HG03439 (cell line): ENCODE measurements at regions not wholly inside any gene's neighbourhood (a gene's known extent, or its start where the extent isn't known, plus 50 kb on each side); places are given as distances from the start of the nearest gene placed in this dataset.

Source experiments
- ATAC-seq: cut with Tn5 transposase; IDR thresholded peaks from one replicate; pipeline ENCODE4 v1.9.1; 2021; ENCODE audit warnings: mild to moderate bottlenecking, moderate library complexity; ENCODE audit not compliant: unreplicated experiment

DNA sequence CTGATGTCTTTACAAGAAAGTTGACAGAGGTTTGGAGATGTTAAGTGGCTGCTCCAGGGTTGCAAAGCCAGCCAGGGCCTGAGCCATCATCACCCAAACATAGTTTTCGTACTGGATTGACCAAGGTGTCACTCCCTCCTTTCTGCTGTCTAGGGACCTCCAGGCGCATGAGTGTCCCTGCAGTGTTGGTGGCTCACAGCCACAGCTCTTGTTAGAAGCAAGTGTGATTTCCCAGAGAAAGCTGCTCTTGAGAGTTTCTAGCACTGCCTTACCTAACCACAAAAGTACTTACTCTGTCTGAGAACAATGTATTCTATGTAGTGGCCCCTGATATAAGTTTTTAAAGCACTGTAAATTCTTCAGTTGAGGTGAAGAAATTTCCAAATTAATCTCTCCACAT, 144.1 kb downstream of the SOX2 start:
- no peak for ATAC-seq

DNA sequence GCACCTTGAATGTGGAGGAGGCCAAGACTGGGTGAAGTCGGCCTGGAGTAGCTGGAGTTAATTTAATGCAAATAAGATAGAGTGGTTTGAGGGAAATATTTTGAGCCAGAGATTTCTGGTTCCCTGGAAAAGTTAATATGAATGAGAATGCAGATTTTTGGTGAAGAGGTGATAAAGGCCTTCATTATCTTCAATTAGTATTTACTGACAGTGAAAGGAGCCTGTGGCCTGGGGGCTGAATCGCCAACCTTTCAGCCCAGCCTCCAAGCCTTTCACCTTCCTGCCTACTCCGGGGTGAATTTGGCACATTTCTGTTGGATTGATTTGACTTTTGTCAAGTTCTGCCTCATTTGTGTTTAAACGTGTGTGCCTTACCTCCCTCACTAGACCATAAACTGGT, 147.8 kb downstream of the SOX2 start:
- no peak for ATAC-seq

DNA sequence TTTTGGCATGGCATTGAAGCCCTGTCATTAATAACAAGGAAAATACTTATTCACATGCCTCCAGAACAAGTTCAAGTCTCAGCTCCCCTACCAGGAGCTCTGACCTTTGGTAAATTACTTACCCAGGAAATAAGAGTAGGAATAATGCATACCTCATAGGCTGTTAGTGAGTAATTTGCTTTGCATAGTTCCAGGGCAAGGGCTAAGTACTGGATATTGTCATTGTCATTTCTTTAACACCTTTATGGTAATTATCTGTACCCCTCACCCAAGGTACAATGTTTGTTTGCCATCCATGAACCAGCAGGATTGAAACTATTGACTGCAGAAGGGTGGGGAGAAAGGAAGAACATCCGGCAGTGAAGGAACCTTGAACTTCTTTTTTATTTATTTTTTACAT, 148.5 kb downstream of the SOX2 start:
- no peak for ATAC-seq

DNA sequence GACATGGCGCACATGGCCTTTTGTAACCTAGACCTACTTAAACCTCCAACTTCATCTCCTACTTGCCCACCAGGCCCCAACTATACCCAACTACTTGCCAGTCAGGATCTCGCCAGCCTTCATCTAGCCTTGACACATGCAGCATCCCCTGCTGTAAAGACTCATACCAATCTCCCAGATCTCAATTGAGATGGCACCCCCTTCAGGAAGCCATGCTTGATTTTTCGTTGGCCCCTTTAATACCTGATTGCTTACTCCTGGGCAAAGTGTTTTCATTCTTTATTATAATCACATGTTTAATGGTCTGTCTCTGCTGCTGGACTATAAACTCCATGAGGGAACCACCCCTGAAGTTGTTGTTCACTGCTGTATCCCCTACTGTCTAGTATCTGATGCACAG, 150.8 kb downstream of the SOX2 start:
- ATAC-seq: no peak

DNA sequence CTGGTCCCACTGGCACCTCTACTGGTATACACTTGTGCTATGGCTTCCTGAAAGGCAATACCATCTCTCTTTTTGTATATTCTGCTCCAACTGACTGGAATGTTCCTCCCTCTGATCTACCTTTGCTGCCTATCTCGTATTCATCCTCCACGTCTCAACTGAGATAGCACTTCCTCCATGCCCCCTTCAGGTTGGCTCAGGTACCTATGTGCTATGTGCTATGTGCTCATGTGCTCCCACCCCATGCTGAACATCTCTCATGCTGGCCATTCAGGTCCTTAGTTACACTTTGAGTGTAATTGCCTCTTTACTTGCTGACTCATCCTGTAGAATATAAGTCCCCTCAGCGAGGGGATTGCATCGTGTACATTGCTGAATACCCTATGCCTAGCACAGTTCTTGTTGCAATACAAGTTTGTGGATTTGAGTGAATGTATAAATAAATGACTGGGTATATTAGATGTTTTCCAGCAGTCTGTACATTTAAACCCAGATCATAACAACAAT, 156.9 kb downstream of the SOX2 start:
- no peak for ATAC-seq

DNA sequence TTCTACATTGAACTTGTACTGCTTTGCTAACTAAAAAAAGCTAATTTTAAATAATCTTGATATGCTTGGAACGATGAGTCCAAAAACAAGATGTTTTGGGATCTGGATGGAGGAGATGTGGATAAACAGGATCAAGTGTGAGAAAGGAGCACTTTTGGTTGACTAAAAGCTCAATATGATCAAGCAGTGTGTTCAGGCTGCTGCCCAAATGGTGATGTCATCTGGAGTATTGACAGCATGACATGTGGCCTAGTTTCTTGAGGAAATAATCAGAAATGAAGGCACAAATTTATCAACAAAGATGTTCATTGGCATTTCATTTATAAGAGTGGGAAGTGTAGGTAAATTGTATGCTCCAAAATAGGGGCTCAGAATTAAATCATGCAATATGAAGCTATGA, 161.2 kb downstream of the SOX2 start:
- no peak for ATAC-seq

DNA sequence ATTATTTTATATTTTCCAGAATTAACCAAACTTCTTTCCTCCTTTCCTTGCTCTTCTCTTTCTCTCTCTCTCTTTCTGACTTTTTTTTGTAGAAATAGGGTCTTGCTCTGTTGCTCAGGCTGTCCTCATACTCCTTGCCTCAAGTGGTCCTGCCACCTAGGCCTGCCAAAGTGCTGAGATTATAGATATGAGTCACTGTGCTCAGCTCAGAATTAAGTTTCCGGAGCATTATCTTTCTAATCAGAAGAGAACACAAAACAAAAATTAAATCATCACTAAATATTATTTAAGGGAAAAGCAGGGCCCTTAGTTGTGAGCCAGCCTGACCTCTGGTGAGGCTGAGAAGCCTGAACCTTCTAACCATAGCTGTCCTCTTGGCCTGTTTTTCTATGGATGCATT, 168.2 kb downstream of the SOX2 start:
- ATAC-seq: no peak

DNA sequence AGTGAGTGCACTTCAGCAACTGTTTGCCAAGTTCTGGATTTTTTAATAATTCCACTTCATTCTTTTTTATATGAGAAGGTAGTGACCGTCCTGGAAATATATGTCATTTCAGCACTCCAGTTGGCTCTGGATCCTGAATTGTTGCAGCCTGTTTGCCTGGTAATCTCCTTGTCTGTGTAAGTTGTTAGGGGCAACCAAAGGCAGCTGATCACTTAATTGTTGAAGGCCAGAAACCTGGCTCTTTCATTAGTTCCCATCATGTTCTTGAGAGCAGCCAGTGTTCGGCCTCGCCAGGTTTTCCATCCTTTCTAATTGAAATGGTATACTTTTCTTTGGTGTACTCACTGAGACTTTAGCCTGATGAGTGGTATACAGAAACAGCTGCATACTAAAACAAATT, 168.6 kb downstream of the SOX2 start:
- no peak for ATAC-seq

DNA sequence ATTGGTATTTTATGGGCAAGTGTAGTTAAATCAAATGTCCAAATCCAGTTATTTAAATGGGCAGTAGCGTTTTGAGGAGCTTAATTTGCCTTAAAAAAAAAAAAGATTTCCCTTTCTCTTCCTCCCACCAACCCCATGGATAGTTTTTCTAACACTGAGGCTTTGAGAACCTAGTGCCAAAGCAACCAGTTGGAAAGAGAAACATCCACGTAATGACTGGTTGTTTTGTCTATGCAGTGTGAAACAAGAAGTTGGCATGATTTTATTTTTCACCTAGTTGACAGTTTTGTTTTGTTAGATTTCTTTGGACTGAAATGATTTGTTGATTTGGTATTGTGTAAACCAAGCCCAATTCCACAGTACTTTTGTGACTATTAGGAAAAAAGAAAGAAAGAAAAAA, 170.0 kb downstream of the SOX2 start:
- ATAC-seq: no peak

DNA sequence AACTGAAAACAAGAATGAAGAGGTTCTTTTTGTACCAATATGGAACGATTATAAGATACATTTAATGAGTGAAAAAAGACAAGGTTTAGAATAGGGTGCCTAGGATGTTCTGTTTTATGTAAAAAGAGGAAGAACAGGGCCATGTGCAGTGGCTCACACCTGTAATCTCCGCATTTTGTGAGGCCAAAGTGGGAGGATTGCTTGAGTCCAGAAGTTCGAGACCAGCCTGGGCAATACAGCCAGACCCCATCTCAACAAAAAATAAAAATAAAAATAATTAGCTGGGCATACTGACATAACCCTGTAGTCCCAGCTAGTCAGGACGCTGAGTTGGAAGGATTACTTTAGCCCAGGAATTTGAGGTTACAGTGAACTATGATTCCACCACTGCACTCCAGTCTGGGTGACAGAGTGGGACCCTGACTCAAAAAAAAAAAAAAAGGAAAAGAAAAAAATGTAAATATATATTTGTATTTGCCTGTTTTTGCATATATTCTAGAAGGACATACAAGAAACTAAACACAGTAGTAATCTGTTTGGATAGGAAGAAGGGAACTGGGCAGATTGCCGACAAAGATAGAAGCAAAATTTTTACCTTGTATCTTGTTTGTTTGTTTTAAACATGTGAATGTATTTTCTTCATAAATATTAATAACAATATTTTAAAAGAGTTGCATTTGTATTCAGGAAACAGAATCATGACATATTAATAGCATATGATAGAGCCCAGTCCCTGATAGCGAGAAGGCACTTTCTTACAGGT, 174.3 kb downstream of the SOX2 start:
- ATAC-seq: no peak

DNA sequence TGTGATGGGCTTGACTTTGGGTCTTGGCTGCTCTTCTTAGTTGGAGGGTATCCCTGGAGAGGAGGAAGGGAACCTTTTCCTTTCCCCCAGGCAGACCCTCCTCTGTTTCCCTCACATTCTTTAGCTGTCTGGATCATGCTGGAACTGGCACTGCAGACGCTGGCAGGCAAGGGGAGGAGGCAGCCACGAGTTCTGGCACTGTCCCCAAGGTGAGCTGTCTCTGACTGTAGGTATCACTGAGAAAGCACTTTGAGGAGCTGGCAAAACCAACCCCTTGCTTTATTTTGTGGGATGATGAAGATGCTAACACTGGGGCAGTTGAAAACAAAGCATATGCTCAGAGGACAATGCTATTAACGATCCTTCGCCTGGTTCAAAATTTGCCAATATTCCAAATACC, 175.0 kb downstream of the SOX2 start:
- ATAC-seq: no peak

DNA sequence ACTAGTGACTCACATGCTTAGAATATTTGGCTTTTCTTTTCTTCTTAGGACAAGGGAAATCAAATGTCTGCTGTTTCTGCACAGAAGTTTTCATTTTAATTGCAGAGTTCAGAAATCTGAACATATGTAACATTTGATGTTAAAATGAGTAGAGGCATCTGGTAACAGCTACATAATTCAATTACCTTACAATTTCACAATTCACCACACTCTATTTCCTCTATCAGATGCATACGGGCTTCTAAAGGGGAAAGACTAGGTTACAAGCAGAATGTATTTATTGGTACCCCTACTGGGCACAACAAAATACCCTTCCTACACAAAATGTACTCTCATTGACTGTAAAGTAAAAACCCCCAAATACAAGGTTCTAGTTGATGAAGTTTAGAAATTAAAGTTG, 176.0 kb downstream of the SOX2 start:
- ATAC-seq: no peak

DNA sequence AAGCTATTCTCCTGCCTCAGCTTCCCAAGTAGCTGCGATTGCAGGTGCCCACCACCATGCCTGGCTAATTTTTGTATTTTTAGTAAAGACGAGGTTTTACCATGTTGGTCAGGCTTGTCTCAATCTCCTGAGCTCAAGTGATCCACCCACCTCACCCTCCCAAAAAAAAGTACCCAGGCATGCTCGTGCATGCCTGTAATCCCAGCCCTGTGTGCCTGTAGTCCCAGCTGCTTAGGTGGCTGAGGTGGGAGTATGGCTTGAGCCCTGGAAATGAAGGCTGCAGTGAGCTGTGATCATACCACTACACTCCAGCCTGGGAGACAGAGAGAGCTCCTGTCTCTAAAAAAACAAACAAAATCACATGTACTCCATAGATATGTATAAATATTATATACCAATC, 176.5 kb downstream of the SOX2 start:
- no peak for ATAC-seq

DNA sequence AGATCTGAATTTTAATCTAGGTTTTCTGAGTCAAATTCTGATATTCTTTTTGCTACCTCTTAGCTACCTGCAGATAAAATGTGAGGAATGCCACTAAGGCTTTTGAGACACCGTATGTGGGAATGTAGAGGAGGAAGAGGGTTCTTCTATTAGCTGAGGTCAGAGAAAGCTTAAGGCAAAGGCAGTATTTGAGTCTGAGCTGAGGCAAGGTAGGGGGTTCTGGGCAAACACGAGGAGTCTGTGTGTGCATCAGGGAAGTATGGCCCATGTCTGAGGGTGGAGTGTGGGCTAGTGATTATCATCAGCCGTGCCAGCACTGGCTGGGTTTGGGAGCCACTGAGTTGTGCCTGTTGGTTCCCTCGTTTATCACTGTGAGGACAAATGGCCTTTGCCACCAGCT, 181.1 kb downstream of the SOX2 start:
- ATAC-seq: no peak

DNA sequence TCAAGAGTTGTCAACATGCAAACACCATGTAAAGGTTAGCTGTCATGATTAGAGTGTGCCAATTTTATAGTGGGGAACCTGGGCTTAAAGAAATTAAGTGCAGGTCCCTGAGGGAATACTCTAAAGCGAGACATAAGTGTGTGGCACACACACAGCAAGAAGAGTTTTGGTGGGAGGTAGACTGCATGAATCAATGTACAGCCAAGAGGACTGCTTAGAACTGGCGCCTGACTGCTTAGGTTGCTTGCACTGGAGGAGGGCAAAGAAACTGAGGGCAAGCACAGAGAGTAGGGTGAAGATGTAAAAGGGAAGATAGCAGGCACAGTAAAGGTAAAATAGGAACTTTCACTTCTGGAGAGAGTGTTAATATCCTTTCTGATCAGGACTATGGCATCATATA, 184.9 kb downstream of the SOX2 start:
- ATAC-seq: no peak

DNA sequence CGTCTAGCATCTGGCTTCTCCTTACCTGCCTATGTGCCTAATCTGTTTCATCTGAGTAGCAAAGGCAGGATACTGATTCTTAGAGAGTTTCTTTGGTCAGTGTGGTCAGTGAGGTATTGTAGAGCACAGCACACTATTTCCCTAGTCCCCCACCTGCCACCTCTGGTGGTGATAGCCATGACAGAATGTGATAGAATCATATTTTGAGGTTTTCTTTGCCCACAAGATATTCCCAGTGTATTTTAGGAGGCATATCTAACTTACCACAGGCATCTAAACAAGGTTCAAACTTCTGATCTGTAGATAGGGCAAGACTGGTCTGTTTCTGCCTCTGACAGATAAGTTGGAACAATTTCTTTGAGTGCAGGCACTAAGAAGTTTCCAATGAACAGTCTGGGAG, 188.0 kb downstream of the SOX2 start:
- no peak for ATAC-seq

DNA sequence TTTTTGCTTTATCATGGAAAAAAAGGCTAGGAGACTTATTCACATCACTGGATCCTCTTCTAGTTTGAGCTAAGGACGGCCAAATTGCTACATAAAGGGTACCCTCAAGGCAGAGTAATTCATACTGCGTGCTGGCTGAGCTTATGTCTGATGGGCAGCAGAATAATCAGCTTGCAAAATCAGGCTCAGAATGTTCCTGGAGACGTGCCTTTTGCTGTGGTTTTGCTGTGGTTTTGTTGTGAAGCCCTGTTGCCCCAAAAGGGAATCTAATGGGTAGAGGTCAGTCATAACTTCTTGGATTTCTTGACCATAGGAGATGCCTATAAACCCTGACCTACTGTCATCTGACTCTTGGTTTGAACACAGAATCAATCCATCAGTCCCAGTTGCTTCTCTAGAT, 189.9 kb downstream of the SOX2 start:
- ATAC-seq: no peak

DNA sequence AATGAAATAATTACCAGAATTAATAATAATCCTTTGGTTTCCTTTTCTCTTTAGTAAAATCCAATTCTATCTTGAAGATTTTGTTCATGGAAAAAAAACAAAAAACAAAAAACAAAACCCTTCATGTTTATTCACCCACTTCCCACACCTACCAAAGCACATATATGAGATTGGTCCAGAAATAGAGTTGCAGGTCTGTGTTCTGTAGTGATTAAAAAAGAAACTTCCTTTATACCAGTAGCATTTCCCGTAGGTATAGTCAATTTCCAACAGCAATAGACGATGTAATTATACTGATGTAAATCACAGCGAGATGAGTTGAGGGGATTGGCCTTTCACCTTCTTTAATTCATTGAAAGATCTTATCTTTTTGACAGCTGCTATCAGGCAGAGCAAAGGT, 194.6 kb downstream of the SOX2 start:
- ATAC-seq: no peak

DNA sequence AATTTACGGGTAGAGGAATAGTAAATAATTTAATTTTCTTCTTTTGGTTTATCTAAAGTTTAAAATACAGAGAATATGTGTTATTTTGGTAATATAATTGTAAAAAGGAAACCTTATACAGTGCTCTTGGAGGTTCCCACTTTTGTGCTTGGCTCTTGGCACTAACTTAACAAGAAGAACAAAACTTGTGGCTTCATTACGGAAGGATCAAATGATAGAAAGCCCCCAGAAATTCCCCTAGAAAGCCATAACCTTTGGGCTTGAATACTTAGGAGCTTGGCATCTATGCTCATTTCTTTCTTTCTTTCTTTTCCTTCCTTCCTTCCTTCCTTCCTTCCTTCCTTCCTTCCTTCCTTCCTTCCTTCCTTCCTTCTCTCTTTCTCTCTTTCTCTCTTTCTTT, 197.5 kb downstream of the SOX2 start:
- ATAC-seq: no peak

DNA sequence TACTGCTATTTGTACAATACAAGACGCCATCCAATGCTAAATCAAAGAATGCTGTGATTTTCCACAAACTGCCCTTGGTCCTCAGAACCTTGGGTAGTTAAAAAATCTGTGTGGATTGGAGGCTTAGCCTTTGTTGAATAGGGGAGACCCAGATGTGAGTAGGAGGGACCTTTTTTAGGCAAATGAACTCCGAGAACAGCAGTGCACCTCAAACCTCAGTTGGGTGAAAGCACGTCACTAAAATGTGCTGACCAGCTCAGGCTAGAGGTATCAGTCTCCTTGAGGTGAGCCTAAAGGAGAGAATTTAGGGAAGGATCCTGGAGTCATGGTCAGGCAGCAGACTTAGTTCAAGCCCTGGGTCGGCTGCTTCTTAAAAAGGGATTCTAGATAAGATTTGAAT, 200.7 kb downstream of the SOX2 start:
- no peak for ATAC-seq

DNA sequence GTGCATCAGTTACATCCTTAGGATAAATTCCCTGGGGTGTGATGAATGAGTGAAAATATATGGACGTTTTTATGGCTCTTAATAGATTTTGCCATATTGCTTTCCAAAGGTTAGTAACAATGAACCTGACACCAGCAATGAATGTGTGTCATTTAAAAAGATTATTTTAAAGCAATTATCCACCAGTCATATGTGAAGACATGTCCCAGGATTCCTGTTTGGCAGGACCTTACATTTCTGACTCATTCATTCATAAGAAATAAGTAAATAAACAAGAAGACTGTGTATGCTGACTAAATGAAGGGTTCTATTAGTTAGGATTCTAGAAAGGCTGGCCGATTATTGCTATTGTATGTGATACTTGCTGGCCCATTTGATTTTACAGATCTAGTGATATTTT, 201.5 kb downstream of the SOX2 start:
- no peak for ATAC-seq

DNA sequence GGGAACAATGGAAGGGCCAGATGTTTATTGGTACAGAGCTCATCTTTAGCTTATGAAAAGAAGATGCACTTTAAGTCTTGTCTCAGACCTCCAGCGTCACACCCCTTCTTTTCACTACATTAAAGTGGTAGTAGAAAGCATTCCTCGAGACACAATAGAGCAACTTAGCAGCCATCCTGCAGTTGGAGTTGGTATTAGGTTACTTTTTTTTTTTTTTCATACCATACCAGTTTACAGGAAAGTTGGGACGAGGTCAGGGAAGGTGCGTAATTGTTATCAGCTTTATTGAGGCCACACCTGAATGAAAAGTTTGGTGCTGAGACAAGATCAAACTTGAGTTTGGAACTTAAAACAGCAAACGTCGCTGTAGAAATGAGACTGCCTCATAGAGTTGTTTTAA, 203.8 kb downstream of the SOX2 start:
- ATAC-seq: no peak

DNA sequence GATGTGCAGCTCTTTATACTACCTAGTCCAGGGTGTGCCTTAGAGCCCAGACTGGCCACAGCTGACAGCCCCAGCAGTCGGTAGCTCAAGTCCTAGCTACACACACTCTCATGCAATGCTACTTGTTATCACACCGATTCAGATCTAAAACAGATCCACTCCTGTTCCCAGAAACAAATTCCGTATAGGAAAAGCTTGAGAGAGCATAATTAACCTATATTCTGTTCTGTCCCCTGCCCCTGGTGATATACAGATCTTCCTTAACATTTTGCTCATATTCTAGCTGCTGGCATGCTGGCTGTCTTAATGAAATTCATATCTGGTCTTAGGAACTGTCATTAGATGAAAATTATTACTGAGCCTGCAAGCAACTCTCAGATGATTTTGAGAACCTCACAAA, 204.3 kb downstream of the SOX2 start:
- no peak for ATAC-seq
